ENCODE measurements at regions not wholly inside any gene's neighbourhood (a gene's known extent, or its start where the extent isn't known, plus 50 kb on each side); places are given as distances from the start of the nearest gene placed in this dataset.
A peak's percentile ranks its signal among the peaks of the same experiment; 100 is the strongest.

DNA sequence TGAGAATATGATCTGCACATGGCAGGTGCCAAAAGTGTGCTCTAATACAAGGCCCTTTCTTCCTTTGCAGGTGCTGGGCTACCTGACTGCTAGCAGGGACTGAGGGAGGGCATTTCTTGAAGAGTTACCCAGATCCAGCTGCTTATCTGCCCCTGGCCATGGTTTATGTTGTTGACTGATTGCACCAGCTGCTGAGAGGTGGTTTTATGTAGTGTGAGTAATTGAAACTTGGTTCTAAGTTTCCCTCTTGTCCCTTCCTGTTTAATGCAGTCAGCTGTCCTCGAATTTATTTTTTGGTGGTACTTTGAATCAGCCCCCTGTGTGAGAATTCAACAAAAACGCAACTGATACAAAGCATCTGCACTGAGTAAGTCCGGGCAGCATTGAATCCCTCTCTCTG, 288.3 kb upstream of the C2CD4B start:
- intact Hi-C loops (cut with DNase I) = no loop called here
- H3K27ac ChIP-seq = peak overlapping the region; percentile 87 to 92
- no peaks in the 10 kb centered on the region for H3K27me3 ChIP-seq
- no peaks in the 10 kb centered on the region for H3K9me3 ChIP-seq
- TF ChIP-seq, protein P1, sequence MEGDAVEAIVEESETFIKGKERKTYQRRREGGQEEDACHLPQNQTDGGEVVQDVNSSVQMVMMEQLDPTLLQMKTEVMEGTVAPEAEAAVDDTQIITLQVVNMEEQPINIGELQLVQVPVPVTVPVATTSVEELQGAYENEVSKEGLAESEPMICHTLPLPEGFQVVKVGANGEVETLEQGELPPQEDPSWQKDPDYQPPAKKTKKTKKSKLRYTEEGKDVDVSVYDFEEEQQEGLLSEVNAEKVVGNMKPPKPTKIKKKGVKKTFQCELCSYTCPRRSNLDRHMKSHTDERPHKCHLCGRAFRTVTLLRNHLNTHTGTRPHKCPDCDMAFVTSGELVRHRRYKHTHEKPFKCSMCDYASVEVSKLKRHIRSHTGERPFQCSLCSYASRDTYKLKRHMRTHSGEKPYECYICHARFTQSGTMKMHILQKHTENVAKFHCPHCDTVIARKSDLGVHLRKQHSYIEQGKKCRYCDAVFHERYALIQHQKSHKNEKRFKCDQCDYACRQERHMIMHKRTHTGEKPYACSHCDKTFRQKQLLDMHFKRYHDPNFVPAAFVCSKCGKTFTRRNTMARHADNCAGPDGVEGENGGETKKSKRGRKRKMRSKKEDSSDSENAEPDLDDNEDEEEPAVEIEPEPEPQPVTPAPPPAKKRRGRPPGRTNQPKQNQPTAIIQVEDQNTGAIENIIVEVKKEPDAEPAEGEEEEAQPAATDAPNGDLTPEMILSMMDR (IDR thresholded peaks at IDR 0.05) = no peak
- peak overlapping the region in 1 of 2 donors; percentile 27 for H3K4me3 ChIP-seq
- DNase-seq (ENCODE audit: low spot score in 2 of 2) = no peak
- no peaks in the 10 kb centered on the region for H3K36me3 ChIP-seq
- H3K4me1 ChIP-seq = peaks cover 10 to 56% of the 10 kb centered on the region in 2 donors

DNA sequence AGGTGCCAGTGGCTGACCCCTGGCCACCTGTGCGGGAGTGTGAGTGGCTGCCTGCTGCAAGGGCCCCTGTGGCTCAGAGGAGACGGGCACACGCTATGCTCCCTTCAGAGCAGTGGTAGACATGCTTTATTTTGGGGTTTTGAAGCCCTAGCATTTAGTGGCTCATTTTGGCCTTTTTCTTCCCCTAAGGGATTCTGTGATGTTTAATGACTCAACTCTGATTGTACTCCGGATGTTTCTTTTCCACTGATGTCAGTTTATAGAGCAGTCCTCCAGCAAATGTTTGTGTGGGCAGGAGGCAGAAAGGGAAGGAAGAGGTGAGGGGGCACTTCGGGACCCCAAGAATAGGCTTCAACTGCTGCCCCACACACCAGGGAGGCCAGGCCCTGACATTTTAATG, 288.9 kb upstream of the C2CD4B start:
- intact Hi-C loops (cut with DNase I) = no loop called here
- Histone ChIP-seq H3K4me1 (peaks cover 10 to 56% of the 10 kb centered on the region in 2 donors), H3K36me3 (no peaks in the 10 kb centered on the region), H3K4me3 (peak overlapping the region in 1 of 2 donors; percentile 27), H3K27me3 (no peaks in the 10 kb centered on the region), H3K27ac (peak overlapping the region; percentile 87 to 92), H3K9me3 (no peaks in the 10 kb centered on the region)
- DNase-seq (ENCODE audit: low spot score in 2 of 2) = no peak
- TF ChIP-seq, protein P1 (IDR thresholded peaks at IDR 0.05) = no peak

DNA sequence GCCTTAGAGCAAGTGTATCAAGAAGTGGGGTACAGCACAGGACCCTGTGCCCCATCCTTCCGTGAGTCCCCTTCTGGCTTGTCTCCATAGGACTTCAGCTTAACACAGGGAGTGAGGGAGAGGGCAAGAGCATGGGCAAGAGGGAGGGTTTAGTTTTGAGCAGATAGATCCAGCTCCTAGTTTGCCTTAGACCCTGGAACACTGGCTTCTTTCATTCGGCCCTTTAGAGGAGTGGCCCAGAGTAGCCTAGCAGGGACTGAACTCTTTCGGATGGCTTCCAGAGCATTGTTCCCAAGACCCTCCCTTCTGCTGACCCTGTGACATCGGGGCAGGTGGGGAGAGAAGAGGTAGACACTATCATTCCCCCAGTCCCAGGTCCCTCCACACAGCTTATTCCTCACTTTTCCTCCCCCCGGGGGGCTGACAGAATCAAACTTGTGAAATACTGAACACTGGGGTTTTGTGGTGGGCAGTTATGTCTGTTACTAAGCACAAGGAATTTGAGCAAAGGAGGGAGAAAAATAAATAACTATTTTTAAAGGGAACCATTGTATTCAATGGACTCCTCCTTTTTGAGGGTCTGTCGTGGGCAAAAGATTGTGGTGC, 289.6 kb upstream of the C2CD4B start:
- Histone ChIP-seq H3K4me3 (no peak overlapping the region), H3K27me3 (no peaks in the 10 kb centered on the region), H3K27ac (peak overlapping the region; percentile 87 to 92), H3K4me1 (peaks cover 10 to 56% of the 10 kb centered on the region in 2 donors), H3K36me3 (no peaks in the 10 kb centered on the region), H3K9me3 (no peaks in the 10 kb centered on the region)
- no peak for DNase-seq (ENCODE audit: low spot score in 2 of 2)
- intact Hi-C loops (cut with DNase I) = loop anchor here (5.0 kb wide), 1 partner anchor 62 kb away; the partner anchor contains the start of gene TLN2
- TF ChIP-seq, protein P1 (IDR thresholded peaks at IDR 0.05) = no peak

DNA sequence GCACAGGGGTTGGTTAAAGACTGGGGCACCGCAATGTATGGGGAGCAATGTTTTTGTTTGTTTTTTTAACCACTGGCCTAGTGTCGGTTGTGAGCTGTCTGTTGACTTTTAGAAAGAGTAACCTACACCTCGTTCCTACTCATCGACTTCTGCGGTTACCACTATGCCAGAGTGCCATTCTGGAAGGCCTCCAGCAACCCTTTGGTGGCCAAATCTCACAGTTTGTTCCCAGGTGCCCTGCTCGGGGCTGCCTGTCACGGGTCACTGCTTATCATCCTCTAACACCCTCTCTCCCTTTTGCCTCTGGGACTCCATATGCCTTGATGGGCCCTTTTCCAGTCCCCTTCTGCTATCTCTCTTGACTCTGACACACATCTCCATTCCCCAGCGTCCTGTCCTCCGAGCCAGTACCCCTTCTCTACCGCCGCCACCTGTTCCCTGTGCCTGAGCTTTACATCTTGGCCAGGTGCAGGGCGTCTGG, 290.4 kb upstream of the C2CD4B start:
- DNase-seq (ENCODE audit: low spot score in 2 of 2) = no peak
- TF ChIP-seq, protein P1 (IDR thresholded peaks at IDR 0.05) = no peak
- intact Hi-C loops (cut with DNase I) = loop anchor here (5.0 kb wide), 1 partner anchor 63 kb away; the partner anchor contains the start of gene TLN2
- Histone ChIP-seq H3K27ac (peak overlapping the region; percentile 87 to 92), H3K27me3 (no peaks in the 10 kb centered on the region), H3K9me3 (no peaks in the 10 kb centered on the region), H3K4me1 (peaks cover 10 to 56% of the 10 kb centered on the region in 2 donors), H3K36me3 (no peaks in the 10 kb centered on the region), H3K4me3 (no peak overlapping the region)

DNA sequence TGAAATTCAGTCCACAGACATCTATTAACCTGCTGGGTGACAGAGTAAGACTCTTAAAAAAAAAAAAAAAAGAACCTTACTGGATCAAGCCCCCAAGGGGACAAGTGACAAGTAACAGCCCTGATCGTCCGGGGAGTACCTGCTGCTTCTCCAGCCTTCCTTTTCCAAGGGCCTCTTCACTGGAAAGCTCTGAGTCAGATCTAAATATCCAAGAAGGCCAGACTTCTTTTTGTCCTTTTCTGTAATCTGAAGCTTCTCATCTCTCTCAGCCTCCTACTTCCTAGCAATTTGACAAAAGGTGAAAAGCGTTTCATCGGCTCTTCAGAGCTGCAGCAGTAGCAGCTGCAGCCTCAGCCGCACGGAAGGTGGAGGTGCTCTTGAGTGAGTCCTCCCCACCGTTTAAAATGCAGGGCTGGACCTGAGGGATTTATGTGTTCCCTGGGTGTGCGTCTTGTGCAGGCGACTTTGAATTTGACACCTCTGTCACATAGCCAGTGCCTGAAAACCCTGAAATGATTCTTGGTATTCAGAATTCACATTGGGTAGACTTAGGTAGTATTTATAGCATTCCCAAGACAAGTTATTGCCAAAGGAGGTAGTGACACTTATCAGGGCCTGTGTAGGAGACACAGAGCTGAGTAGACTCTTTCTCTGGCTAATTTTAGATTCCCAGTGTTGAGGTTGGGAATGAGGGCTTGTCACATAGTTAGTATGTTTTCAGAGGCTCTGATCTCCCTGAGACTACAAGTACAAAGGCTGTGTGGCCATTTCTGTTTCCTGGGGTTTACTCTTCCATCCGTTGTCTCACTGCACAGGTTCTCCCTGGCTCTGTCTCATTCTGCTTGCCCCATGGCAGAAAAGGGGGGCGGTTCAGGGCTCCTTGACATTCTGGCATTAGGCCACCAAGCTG, 291.2 kb upstream of the C2CD4B start:
- Histone ChIP-seq H3K4me1 (peaks cover 10 to 56% of the 10 kb centered on the region in 2 donors), H3K27me3 (no peaks in the 10 kb centered on the region), H3K36me3 (no peaks in the 10 kb centered on the region), H3K9me3 (no peaks in the 10 kb centered on the region), H3K4me3 (peak overlapping the region in 1 of 2 donors; percentile 9), H3K27ac (peak overlapping the region; percentile 87 to 92)
- intact Hi-C loops (cut with DNase I) = loop anchor here (2.0 to 5.0 kb wide), 2 partner anchors 15 to 64 kb away; partner anchors contain the start of gene TLN2
- no peak for DNase-seq (ENCODE audit: low spot score in 2 of 2)
- TF ChIP-seq, protein P1 (IDR thresholded peaks at IDR 0.05) = no peak

All from ascending aorta (tissue), 2 donors.